Brain microvascular endothelial cell (primary cell): ENCODE measurements at regions not wholly inside any gene's neighbourhood (a gene's known extent, or its start where the extent isn't known, plus 50 kb on each side); places are given as distances from the start of the nearest gene placed in this dataset.

Experiments
- DNase-seq: peaks from one replicate; pipeline ENCODE4 v3.0.0-alpha.2; 2020
- H3K27ac ChIP-seq: fragments of 250-450 bp; sonication (Bioruptor Pico); 2 replicates; pipeline ENCODE4 v1.5.1; 2020; ENCODE audit warnings: mild to moderate bottlenecking, moderate library complexity
- H3K27me3 ChIP-seq: fragments of 250-450 bp; sonication (Bioruptor Pico); replicated peaks from 2 replicates; pipeline ENCODE4 v1.5.1; 2020; ENCODE audit warnings: mild to moderate bottlenecking
- H3K36me3 ChIP-seq: fragments of 250-450 bp; sonication (Bioruptor Pico); replicated peaks from 2 replicates; pipeline ENCODE4 v1.5.1; 2020; ENCODE audit warnings: mild to moderate bottlenecking
- H3K4me3 ChIP-seq: 2 replicates; pipeline ENCODE4 v1.5.1; 2011; ENCODE audit warnings: low read depth, mild to moderate bottlenecking, control low read depth, low read length, moderate library complexity
- CTCF ChIP-seq: IDR thresholded peaks from 2 replicates; pipeline ENCODE4 v1.5.1; 2011; ENCODE audit warnings: low read depth, mild to moderate bottlenecking, moderate library complexity, low read length, control low read depth, inconsistent platforms; ENCODE audit errors: missing control alignments
- in situ Hi-C: cut with HindIII; loops from 2 replicates; pipeline ENCODE4 v1.10.0; 2017; ENCODE audit warnings: low sequenced_read_pairs, low pct_ligation_motif_present

- Histone ChIP-seq H3K36me3 (peaks cover 5% of the 10 kb centered on the region), H3K27ac (no peak overlapping the region), H3K27me3 (no peaks in the 10 kb centered on the region), H3K4me3 (no peak overlapping the region)
- TF ChIP-seq CTCF: no peak
- in situ Hi-C loops: no loop called here
- no peak for DNase-seq
Measured at GRCh38 chr22:25358421-25359170, 139.2 kb downstream of the CRYBB2 start.

GRCh38 chr22:25359601-25360261 lies 140.3 kb downstream of the CRYBB2 start:
- no peak for TF ChIP-seq CTCF

GRCh38 chr22:25360411-25360810 lies 141.0 kb downstream of the CRYBB2 start:
- Histone ChIP-seq H3K36me3 (peaks cover 5% of the 10 kb centered on the region), H3K27ac (no peak overlapping the region), H3K4me3 (no peak overlapping the region), H3K27me3 (no peaks in the 10 kb centered on the region)
- TF ChIP-seq CTCF: no peak
- DNase-seq: no peak
- in situ Hi-C loops: no loop called here

More at GRCh38 chr22:25359601-25360261, 140.3 kb downstream of the CRYBB2 start:
- in situ Hi-C loops: no loop called here
- Histone ChIP-seq H3K4me3 (no peak overlapping the region), H3K27me3 (no peaks in the 10 kb centered on the region), H3K27ac (no peak overlapping the region), H3K36me3 (peaks cover 5% of the 10 kb centered on the region)
- no peak for DNase-seq

- TF ChIP-seq CTCF: no peak
- in situ Hi-C loops: no loop called here
Measured at GRCh38 chr22:25360891-25361645, 141.6 kb downstream of the CRYBB2 start.

GRCh38 chr22:25361899-25362214 lies 142.4 kb downstream of the CRYBB2 start:
- no peak overlapping the region for H3K4me3 ChIP-seq
- TF ChIP-seq CTCF: no peak
- H3K36me3 ChIP-seq: peaks cover 5% of the 10 kb centered on the region
- DNase-seq: no peak
- in situ Hi-C loops: no loop called here
- H3K27ac ChIP-seq: no peak overlapping the region
- no peaks in the 10 kb centered on the region for H3K27me3 ChIP-seq

More at GRCh38 chr22:25360891-25361645, 141.6 kb downstream of the CRYBB2 start:
- peaks cover 5% of the 10 kb centered on the region for H3K36me3 ChIP-seq
- H3K4me3 ChIP-seq: no peak overlapping the region
- no peak overlapping the region for H3K27ac ChIP-seq
- DNase-seq: no peak
- H3K27me3 ChIP-seq: no peaks in the 10 kb centered on the region
